GM21447 (cell line): ENCODE measurements at regions not wholly inside any gene's neighbourhood (a gene's known extent, or its start where the extent isn't known, plus 50 kb on each side); places are given as distances from the start of the nearest gene placed in this dataset.
"Not testable (repeated sequence)": the region's sequence is repeated elsewhere in the genome, so short reads cannot be mapped to it uniquely, and the experiment has no call there.

Experiments used
- ATAC-seq: cut with Tn5 transposase; IDR thresholded peaks from one replicate; pipeline ENCODE4 v1.9.1; 2021; ENCODE audit not compliant: unreplicated experiment

DNA sequence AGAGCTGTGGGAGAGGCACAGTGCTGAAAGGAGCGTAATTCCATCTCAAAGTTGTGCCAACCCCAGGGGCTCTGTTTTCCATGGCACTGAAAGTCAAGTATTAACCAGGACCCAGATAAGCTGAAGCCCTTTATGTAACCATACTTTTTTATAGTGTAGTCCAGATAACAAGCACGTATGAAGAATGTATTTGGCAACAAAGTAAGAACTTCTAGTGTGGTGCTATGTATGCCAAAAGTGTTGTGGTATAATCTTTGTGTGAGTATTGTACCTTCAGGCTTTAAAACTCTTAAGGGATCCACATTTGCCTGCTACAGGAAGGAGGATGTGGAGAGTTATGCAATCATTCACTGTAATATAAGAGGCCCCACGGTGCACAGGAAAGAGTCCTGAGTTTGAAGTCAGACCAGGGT is 129.4 kb downstream of the IBTK start:
- ATAC-seq, result no peak

GRCh38 chr6:82114748-82115147 is 132.8 kb downstream of the IBTK start:
- no peak for ATAC-seq

DNA sequence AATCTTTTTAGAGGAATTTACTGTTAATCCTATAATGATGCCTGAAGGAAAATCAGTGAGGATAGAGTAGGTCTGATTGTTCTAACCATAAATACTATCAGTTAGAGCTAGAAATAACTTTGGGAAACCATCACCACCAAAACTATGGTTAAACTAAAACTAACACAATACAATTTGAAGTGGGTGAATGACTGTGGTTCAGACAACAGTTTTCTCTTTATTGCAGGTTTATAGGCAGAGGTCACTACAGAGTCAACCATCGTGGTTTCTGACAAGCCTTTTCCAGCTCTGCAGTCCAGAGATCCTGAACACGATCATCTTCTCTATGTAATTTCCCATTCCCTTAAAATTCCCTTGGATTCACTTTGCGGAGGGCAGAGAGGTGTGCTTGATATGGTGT is 134.3 kb downstream of the IBTK start:
- ATAC-seq, result no peak

GRCh38 chr6:82111818-82112217 is 135.7 kb downstream of the IBTK start:
- no peak for ATAC-seq

DNA sequence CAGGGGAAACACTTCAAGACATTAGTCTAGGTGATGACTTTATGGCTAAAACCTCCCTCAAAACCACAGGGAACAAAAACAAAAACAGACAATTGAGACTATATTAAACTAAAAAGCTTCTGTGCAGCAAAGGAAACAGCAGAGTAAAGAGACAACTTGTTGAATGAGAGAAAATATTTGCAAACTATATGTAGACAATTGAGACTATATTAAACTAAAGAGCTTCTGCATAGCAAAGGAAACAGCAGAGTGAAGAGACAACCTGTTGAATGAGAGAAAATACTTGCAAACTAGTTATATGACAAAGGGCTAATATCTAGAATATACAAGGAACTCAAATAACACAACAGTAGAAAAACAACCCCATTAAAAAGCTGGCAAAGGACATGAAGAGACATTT is 136.4 kb downstream of the IBTK start:
- no peak for ATAC-seq

DNA sequence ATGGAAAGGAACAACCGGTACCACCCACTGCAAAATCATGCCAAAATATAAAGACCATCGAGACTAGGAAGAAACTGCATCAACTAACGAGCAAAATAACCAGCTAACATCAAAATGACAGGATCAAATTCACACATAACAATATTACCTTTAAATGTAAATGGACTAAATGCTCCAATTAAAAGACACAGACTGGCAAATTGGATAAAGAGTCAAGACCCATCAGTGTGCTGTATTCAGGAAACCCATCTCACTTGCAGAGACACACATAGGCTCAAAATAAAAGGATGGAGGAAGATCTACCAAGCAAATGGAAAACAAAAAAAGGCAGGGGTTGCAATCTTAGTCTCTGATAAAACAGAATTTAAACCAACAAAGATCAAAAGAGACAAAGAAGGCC is 144.4 kb downstream of the IBTK start:
- not testable (repeated sequence) for ATAC-seq

GRCh38 chr6:82101374-82102114 is 146.0 kb downstream of the IBTK start:
- not testable (repeated sequence) for ATAC-seq

- not testable (repeated sequence) for ATAC-seq
Observed at GRCh38 chr6:82100763-82101162, 146.8 kb downstream of the IBTK start.

- no peak for ATAC-seq
Observed at GRCh38 chr6:82097676-82098075, 149.9 kb downstream of the IBTK start.

GRCh38 chr6:82095091-82095490 is 152.5 kb downstream of the IBTK start:
- ATAC-seq, result no peak

DNA sequence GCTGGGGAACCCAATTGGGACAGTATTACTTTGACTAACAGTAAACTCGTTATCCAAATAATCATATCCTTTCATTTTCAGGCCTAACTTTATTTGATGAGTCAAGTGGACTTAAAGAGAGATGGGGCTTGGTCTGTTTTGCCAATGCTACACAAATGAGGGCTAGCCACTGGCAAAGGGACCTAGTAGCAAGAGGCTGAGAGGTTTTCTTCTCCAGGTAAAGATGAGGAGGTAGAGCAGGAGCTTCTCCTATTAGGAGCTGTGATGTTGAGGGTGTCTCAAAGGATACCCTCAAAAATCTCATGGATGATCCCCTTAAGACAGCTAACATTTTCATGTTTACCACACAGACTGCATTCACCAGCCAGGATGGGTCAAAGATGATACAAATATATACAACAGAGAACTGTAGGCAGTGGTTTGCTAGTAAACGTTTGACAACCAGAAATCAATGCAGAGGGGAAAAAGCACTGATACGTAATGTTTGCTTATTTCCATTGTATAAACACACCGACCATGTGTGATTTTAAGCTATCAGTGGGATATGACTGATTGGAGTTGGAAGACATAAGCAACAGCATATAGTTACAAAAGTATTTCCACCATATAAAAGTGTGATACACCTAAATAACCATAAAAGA is 153.3 kb downstream of the IBTK start:
- ATAC-seq, result no peak

- ATAC-seq, result no peak
Observed at GRCh38 chr6:82088978-82089771, 158.4 kb downstream of the IBTK start.

DNA sequence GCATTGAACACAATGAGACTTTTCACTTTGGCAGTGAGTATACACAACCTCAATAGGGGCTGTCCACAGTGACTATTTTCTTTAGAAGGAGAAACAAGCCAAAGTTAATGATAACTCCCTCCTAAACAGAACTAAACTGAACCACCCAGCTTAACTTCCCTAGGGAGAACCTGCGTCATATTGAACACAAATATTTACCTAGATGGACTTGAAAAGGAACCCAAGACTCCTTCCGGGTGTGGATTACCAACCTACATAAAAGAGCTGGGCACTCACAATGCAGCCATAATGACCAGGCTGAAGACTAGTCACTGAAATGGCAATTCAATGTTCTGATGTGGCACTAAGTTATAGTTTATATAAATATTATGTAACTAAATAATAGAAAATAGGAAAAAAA is 160.6 kb downstream of the IBTK start:
- ATAC-seq, result no peak

GRCh38 chr6:82085701-82086100 is 161.8 kb downstream of the IBTK start:
- no peak for ATAC-seq

GRCh38 chr6:82084324-82084920 is 163.1 kb downstream of the IBTK start:
- ATAC-seq, result no peak

DNA sequence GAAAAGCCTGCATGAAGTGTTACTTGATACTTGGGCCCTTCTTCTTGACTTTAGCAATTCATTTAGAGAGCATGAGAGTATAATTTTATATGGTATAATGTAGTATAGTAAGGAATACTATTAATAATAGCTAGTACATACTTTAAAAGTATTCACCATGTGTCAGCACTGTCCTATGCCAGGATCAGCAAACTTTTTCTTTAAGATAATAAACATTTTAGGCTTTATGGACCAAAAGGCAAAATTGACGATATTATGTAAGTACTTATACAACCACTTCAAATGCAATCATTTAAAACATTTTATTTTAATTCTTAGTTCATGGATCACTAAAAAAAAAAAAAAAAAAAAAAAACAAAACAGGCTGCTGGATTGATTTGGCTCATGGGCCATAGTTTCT is 163.9 kb downstream of the IBTK start:
- ATAC-seq, result no peak

GRCh38 chr6:82080767-82081166 is 166.8 kb downstream of the IBTK start:
- no peak for ATAC-seq

GRCh38 chr6:82078286-82078908 is 169.1 kb downstream of the IBTK start:
- ATAC-seq, result no peak

- ATAC-seq, result no peak
Observed at GRCh38 chr6:82076916-82077315, 170.6 kb downstream of the IBTK start.

DNA sequence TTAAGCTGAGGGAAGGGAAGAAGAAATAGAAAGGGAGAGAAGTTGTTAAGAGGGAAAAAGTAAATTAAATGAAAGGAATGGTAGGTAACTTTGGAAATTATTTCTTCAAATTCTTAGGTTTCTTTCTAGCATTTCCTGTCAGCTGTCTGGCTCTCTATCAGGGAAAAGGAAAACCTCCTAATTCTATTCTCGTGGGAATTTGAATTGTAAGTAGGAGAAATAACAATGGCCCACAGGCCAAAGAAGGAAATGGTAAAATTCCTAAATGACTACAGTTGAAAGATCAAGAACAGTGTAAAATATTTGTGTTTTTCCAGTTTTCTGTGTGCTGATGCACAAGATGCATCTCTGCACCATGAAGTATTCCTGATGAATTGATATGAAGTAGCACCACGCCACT is 173.0 kb downstream of the IBTK start:
- no peak for ATAC-seq

- no peak for ATAC-seq
Observed at GRCh38 chr6:82073484-82073883, 174.1 kb downstream of the IBTK start.
